GM21576 (cell line): ENCODE measurements at regions not wholly inside any gene's neighbourhood (a gene's known extent, or its start where the extent isn't known, plus 50 kb on each side); places are given as distances from the start of the nearest gene placed in this dataset.
A peak's percentile ranks its signal among the peaks of the same experiment; 100 is the strongest.
"Not testable (repeated sequence)": the region's sequence is repeated elsewhere in the genome, so short reads cannot be mapped to it uniquely, and the experiment has no call there.

Experiments used
- ATAC-seq: cut with Tn5 transposase; IDR thresholded peaks from one replicate; pipeline ENCODE4 v1.9.1; 2021; ENCODE audit warnings: mild to moderate bottlenecking, moderate library complexity; ENCODE audit not compliant: unreplicated experiment

- ATAC-seq: peak; percentile 82
Observed at GRCh38 chrX:16067886-16068515, 55.4 kb upstream of the GRPR start.

GRCh38 chrX:16063921-16064320 is 59.4 kb upstream of the GRPR start:
- no peak for ATAC-seq

- no peak for ATAC-seq
Observed at GRCh38 chrX:16063141-16063540, 60.2 kb upstream of the GRPR start.

- ATAC-seq: no peak
Observed at GRCh38 chrX:16061296-16061695, 62.1 kb upstream of the GRPR start.

GRCh38 chrX:16060252-16060651 is 63.1 kb upstream of the GRPR start:
- ATAC-seq: no peak

- ATAC-seq: not testable (repeated sequence)
Observed at GRCh38 chrX:16049126-16049525, 74.2 kb upstream of the GRPR start.

- no peak for ATAC-seq
Observed at GRCh38 chrX:16042980-16043379, 80.4 kb upstream of the GRPR start.

GRCh38 chrX:16039834-16040233 is 83.5 kb upstream of the GRPR start:
- peak; percentile 35 for ATAC-seq

GRCh38 chrX:16039363-16039762 is 84.0 kb upstream of the GRPR start:
- peak; percentile 81 for ATAC-seq

GRCh38 chrX:16033331-16033730 is 90.0 kb upstream of the GRPR start:
- no peak for ATAC-seq

GRCh38 chrX:16028576-16028975 is 94.8 kb upstream of the GRPR start:
- ATAC-seq: no peak

- peak; percentile 96 for ATAC-seq
Observed at GRCh38 chrX:16023790-16024734, 99.3 kb upstream of the GRPR start.

- no peak for ATAC-seq
Observed at GRCh38 chrX:16022580-16023200, 100.7 kb upstream of the GRPR start.

GRCh38 chrX:16018291-16018690 is 105.1 kb upstream of the GRPR start:
- no peak for ATAC-seq

GRCh38 chrX:16014171-16014570 is 109.2 kb upstream of the GRPR start:
- ATAC-seq: no peak

- no peak for ATAC-seq
Observed at GRCh38 chrX:16012250-16012649, 111.1 kb upstream of the GRPR start.

GRCh38 chrX:16005917-16006316 is 117.4 kb upstream of the GRPR start:
- no peak for ATAC-seq

GRCh38 chrX:16002185-16002584 is 121.2 kb upstream of the GRPR start:
- ATAC-seq: no peak

- ATAC-seq: no peak
Observed at GRCh38 chrX:15998350-15998749, 125.0 kb upstream of the GRPR start.

GRCh38 chrX:15989716-15990115 is 133.6 kb upstream of the GRPR start:
- no peak for ATAC-seq

- ATAC-seq: no peak
Observed at GRCh38 chrX:15988661-15989603, 134.3 kb upstream of the AP1S2 start.
